PC-3 (cell line): ENCODE measurements at regions not wholly inside any gene's neighbourhood (a gene's known extent, or its start where the extent isn't known, plus 50 kb on each side); places are given as distances from the start of the nearest gene placed in this dataset.

Experiments used
- ATAC-seq: fragments of 200-7000 bp; cut with Tn5 transposase; 2 replicates; pipeline ENCODE4 v1.9.1; 2020; ENCODE audit warnings: mild to moderate bottlenecking, moderate library complexity
- BruUV-seq: library from RNA; stranded (reverse); fragments of 400-500 nt; replicated peaks from 2 replicates; lab custom pipeline; 2021; lab: Mats Ljungman, UMichigan
- CTCF ChIA-PET: fragments of 300-600 bp; sonication (Branson Sonifier 250); formaldehyde crosslinking; loops from one replicate; lab custom pipeline; 2022; ENCODE audit warnings: antibody characterized with exemption; lab: Charles Lee
- POLR2A ChIA-PET: fragments of 300-600 bp; sonication (Branson Sonifier 250); formaldehyde crosslinking; loops from one replicate; lab custom pipeline; 2022; ENCODE audit warnings: antibody characterized with exemption; ENCODE audit not compliant: unreplicated experiment; lab: Charles Lee
- DNase-seq: peaks from one replicate; pipeline ENCODE4 v3.0.0-alpha.2; 2015
- H2AFZ ChIP-seq: fragments of 300-600 bp; sonication (generic); 2 replicates; pipeline ENCODE4 v1.6.0; 2016; ENCODE audit warnings: antibody characterized with exemption, low read length
- H3F3A ChIP-seq: fragments of 300-600 bp; sonication (generic); one replicate; pipeline ENCODE4 v1.6.0; 2017; ENCODE audit warnings: antibody characterized with exemption, low read length, control low read depth, mild to moderate bottlenecking; ENCODE audit not compliant: unreplicated experiment
- H3K27ac ChIP-seq: fragments of 300-600 bp; sonication (generic); 2 replicates; pipeline ENCODE4 v1.5.1; 2016; ENCODE audit warnings: mild to moderate bottlenecking, low read length
- H3K27me3 ChIP-seq: fragments of 300-600 bp; sonication (generic); 2 replicates; pipeline ENCODE4 v1.6.1; 2016; ENCODE audit warnings: low read length, mixed read lengths
- H3K36me3 ChIP-seq: fragments of 300-600 bp; sonication (generic); 2 replicates; pipeline ENCODE4 v1.6.1; 2016; ENCODE audit warnings: low read depth, mixed run types, low read length, mixed read lengths
- H3K4me1 ChIP-seq: fragments of 300-600 bp; sonication (generic); 2 replicates; pipeline ENCODE4 v1.5.1; 2016; ENCODE audit warnings: low read length; ENCODE audit not compliant: insufficient read depth
- H3K4me2 ChIP-seq: fragments of 300-600 bp; sonication (generic); 2 replicates; pipeline ENCODE4 v1.6.0; 2016; ENCODE audit warnings: low read length
- H3K4me3 ChIP-seq: fragments of 300-600 bp; sonication (generic); 2 replicates; pipeline ENCODE4 v1.5.1; 2016; ENCODE audit warnings: mild to moderate bottlenecking, low read length, mixed read lengths
- H3K79me2 ChIP-seq: fragments of 300-600 bp; sonication (generic); 2 replicates; pipeline ENCODE4 v1.6.1; 2017; ENCODE audit warnings: low read length, mixed read lengths
- H3K9ac ChIP-seq: fragments of 300-600 bp; sonication (generic); 2 replicates; pipeline ENCODE4 v1.6.0; 2016; ENCODE audit warnings: mild to moderate bottlenecking, low read length
- H3K9me2 ChIP-seq: fragments of 300-600 bp; sonication (generic); replicated peaks from 2 replicates; pipeline ENCODE4 v1.6.1; 2016; ENCODE audit warnings: mixed run types, low read length, mixed read lengths
- H3K9me3 ChIP-seq: fragments of 300-600 bp; sonication (generic); 2 replicates; pipeline ENCODE4 v1.6.1; 2016; ENCODE audit warnings: low read length, mixed read lengths
- H4K20me1 ChIP-seq: fragments of 300-600 bp; sonication (generic); 2 replicates; pipeline ENCODE4 v1.6.1; 2016; ENCODE audit warnings: low read length, mixed read lengths
- CTCF ChIP-seq: fragments of 300-600 bp; sonication (generic); conservative IDR thresholded peaks from 2 replicates; pipeline ENCODE4 v1.5.1; 2017; ENCODE audit warnings: antibody characterized with exemption, low read depth, mild to moderate bottlenecking, low read length
- EZH2 ChIP-seq: fragments of 300-600 bp; sonication (generic); IDR thresholded peaks from one replicate; pipeline ENCODE4 v1.6.1; 2017; ENCODE audit warnings: antibody characterized with exemption, mild to moderate bottlenecking, low read length; ENCODE audit not compliant: unreplicated experiment
- EZH2phosphoT487 ChIP-seq: fragments of 300-600 bp; sonication (generic); IDR thresholded peaks from 2 replicates; pipeline ENCODE4 v1.6.1; 2018; ENCODE audit warnings: mild to moderate bottlenecking, antibody characterized with exemption, low read length, borderline replicate concordance
- intact Hi-C: fragments of 100-400 bp; cut with micrococcal nuclease; formaldehyde crosslinking; loops from 2 replicates; pipeline ENCODE4 v1.9.0; 2023

- Histone ChIP-seq H2AFZ (no peak overlapping the region), H3K9me2 (no peaks in the 10 kb centered on the region), H3K4me1 (no peaks in the 10 kb centered on the region), H3F3A (no peaks in the 10 kb centered on the region), H3K4me3 (no peak overlapping the region), H3K79me2 (no peaks in the 10 kb centered on the region), H3K27me3 (no peaks in the 10 kb centered on the region), H3K27ac (no peak overlapping the region), H3K36me3 (no peaks in the 10 kb centered on the region), H4K20me1 (no peaks in the 10 kb centered on the region), H3K9ac (no peak overlapping the region), H3K4me2 (no peak overlapping the region), H3K9me3 (peaks cover 27% of the 10 kb centered on the region)
- DNase-seq (no peak), ATAC-seq (no peak)
- intact Hi-C loops, result no loop called here
- POLR2A ChIA-PET, result no interaction called here
- CTCF ChIA-PET, result no interaction called here
- no peak for TF ChIP-seq EZH2phosphoT487
- no peak for TF ChIP-seq EZH2
- TF ChIP-seq CTCF, result no peak
- no TSS peak for BruUV-seq
Observed at GRCh38 chr2:79383681-79384080, 129.2 kb upstream of the CTNNA2 start.

- no peak overlapping the region for H3K27ac ChIP-seq
- H3K9ac ChIP-seq, result no peak overlapping the region
- TF ChIP-seq EZH2phosphoT487 (no peak), CTCF (no peak), EZH2 (no peak)
- no peaks in the 10 kb centered on the region for H3K36me3 ChIP-seq
- no peak for ATAC-seq
- no peak overlapping the region for H3K4me3 ChIP-seq
- H3K4me2 ChIP-seq, result no peak overlapping the region
- intact Hi-C loops, result no loop called here
- BruUV-seq, result no TSS peak
- no peak for DNase-seq
- ChIA-PET CTCF (no interaction called here), POLR2A (no interaction called here)
- H3K79me2 ChIP-seq, result no peaks in the 10 kb centered on the region
- H3K9me2 ChIP-seq, result no peaks in the 10 kb centered on the region
- H3K27me3 ChIP-seq, result no peaks in the 10 kb centered on the region
- H4K20me1 ChIP-seq, result no peaks in the 10 kb centered on the region
- H3K9me3 ChIP-seq, result peaks cover 22% of the 10 kb centered on the region; the same call in 1 of the 2 replicates
- H2AFZ ChIP-seq, result no peak overlapping the region
- no peaks in the 10 kb centered on the region for H3K4me1 ChIP-seq
- no peaks in the 10 kb centered on the region for H3F3A ChIP-seq
Observed at GRCh38 chr2:79375817-79376216, 137.0 kb upstream of the CTNNA2 start.

GRCh38 chr2:79373358-79374130 lies 139.3 kb upstream of the CTNNA2 start:
- DNase-seq (no peak), ATAC-seq (no peak)
- Histone ChIP-seq H3K4me2 (no peak overlapping the region), H3K27ac (no peak overlapping the region), H3F3A (no peaks in the 10 kb centered on the region), H4K20me1 (no peaks in the 10 kb centered on the region), H3K4me3 (no peak overlapping the region), H3K4me1 (no peaks in the 10 kb centered on the region), H3K9me2 (no peaks in the 10 kb centered on the region), H3K9ac (no peak overlapping the region), H2AFZ (no peak overlapping the region), H3K27me3 (no peaks in the 10 kb centered on the region), H3K9me3 (peaks cover 19% of the 10 kb centered on the region; the same call in 1 of the 2 replicates), H3K79me2 (no peaks in the 10 kb centered on the region), H3K36me3 (no peaks in the 10 kb centered on the region)
- BruUV-seq, result no TSS peak
- TF ChIP-seq CTCF, result no peak
- no peak for TF ChIP-seq EZH2
- TF ChIP-seq EZH2phosphoT487, result no peak
- ChIA-PET CTCF (no interaction called here), POLR2A (no interaction called here)
- intact Hi-C loops, result no loop called here
